ENCODE measurements at regions not wholly inside any gene's neighbourhood (a gene's known extent, or its start where the extent isn't known, plus 50 kb on each side); places are given as distances from the start of the nearest gene placed in this dataset.

DNA sequence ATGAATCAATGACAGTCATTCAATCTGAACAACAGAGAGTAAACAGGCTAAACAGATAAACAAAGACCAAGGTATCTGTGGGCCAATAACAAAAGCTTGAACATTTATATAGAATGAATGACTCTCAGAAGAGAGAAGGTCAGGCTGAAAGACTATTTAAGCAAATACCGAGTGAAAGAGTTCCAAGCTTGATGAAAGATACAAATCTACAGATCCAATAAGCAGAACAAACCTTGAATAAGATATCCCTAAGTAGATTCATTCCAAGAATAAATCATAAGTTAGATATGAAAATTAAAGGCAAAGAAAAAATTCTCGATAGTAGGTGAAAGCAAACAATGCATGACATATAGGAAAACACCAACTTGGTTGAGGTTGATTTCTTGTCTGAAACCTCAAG lies 376.4 kb upstream of the IGFBP3 start:
- TF ChIP-seq POLR2AphosphoS5 (IDR thresholded peaks at IDR 0.05), result no peak
- WGBS, result 98% methylated on average over 2 of the region's 2 CpGs
- Histone ChIP-seq H3K4me3 (no peak overlapping the region), H3K9me3 (no peaks in the 10 kb centered on the region), H3K27ac (no peak overlapping the region), H3K4me1 (replicated peaks) (no peaks in the 10 kb centered on the region), H3K36me3 (no peaks in the 10 kb centered on the region), H3K27me3 (replicated peaks; ENCODE audit: insufficient read depth) (no peaks in the 10 kb centered on the region)
- intact Hi-C loops (cut with DNase I), result no loop called here
- DNase-seq (ENCODE audit: low spot score), result no peak

DNA sequence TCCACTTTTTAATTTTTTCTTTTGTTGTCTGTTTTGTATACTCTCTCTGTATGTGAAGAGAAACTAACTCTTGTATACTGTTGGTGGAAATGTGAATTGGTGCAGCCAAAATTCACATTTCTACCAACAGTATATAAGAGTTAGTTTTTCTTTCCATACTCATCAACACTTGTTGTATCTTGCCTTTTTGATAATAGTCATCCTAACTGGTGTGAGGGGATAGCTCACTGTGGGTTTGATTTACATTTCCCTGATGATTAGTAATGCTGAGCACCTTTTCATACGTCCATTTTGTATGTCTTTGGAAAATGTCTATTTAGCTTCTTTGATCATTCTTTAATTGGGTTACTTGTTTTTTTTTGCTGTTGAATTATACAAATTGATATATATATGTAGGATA lies 375.5 kb upstream of the IGFBP3 start:
- Histone ChIP-seq H3K4me3 (no peak overlapping the region), H3K27me3 (replicated peaks; ENCODE audit: insufficient read depth) (no peaks in the 10 kb centered on the region), H3K9me3 (no peaks in the 10 kb centered on the region), H3K36me3 (no peaks in the 10 kb centered on the region), H3K27ac (no peak overlapping the region), H3K4me1 (replicated peaks) (no peaks in the 10 kb centered on the region)
- DNase-seq (ENCODE audit: low spot score), result no peak
- intact Hi-C loops (cut with DNase I), result no loop called here
- no peak for TF ChIP-seq POLR2A (IDR thresholded peaks at IDR 0.05)
- no peak for TF ChIP-seq POLR2AphosphoS5 (IDR thresholded peaks at IDR 0.05)
- TF ChIP-seq, protein P1, sequence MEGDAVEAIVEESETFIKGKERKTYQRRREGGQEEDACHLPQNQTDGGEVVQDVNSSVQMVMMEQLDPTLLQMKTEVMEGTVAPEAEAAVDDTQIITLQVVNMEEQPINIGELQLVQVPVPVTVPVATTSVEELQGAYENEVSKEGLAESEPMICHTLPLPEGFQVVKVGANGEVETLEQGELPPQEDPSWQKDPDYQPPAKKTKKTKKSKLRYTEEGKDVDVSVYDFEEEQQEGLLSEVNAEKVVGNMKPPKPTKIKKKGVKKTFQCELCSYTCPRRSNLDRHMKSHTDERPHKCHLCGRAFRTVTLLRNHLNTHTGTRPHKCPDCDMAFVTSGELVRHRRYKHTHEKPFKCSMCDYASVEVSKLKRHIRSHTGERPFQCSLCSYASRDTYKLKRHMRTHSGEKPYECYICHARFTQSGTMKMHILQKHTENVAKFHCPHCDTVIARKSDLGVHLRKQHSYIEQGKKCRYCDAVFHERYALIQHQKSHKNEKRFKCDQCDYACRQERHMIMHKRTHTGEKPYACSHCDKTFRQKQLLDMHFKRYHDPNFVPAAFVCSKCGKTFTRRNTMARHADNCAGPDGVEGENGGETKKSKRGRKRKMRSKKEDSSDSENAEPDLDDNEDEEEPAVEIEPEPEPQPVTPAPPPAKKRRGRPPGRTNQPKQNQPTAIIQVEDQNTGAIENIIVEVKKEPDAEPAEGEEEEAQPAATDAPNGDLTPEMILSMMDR (IDR thresholded peaks at IDR 0.05), result no peak
- WGBS, result 91% methylated on average over 1 of the region's 1 CpG

- no peaks in the 10 kb centered on the region for H3K27me3 ChIP-seq (replicated peaks; ENCODE audit: insufficient read depth)
- DNase-seq (ENCODE audit: low spot score), result no peak
- WGBS, result 77% methylated on average over 5 of the region's 5 CpGs
- H3K4me3 ChIP-seq, result no peak overlapping the region
- intact Hi-C loops (cut with DNase I), result no loop called here
- no peak overlapping the region for H3K27ac ChIP-seq
- H3K4me1 ChIP-seq (replicated peaks), result no peaks in the 10 kb centered on the region
- no peaks in the 10 kb centered on the region for H3K36me3 ChIP-seq
- TF ChIP-seq POLR2AphosphoS5 (IDR thresholded peaks at IDR 0.05) (no peak), POLR2A (IDR thresholded peaks at IDR 0.05) (no peak)
- TF ChIP-seq, protein P1 (IDR thresholded peaks at IDR 0.05), result no peak
- no peaks in the 10 kb centered on the region for H3K9me3 ChIP-seq
Measured at GRCh38 chr7:46294381-46294780, 373.3 kb upstream of the IGFBP3 start.

DNA sequence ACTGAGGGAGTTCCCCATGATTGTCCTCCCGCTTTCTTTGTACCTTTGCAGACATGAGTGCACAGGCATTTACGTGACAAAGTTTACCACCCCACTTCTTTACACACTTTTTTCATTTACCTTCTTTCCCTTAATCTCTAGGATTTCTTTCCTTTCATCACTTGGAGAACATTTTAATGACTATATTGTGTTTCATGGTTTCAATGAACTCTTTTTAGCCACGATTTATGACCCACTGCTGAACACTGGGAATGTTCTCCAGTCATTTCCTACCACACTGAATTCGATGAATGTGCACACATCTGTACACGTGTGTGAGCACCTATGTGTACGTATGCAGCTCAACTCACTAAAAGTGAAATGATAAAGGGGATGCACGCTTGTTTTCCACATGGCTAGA lies 371.7 kb upstream of the IGFBP3 start:
- no peaks in the 10 kb centered on the region for H3K36me3 ChIP-seq
- no peaks in the 10 kb centered on the region for H3K27me3 ChIP-seq (replicated peaks; ENCODE audit: insufficient read depth)
- H3K9me3 ChIP-seq, result no peaks in the 10 kb centered on the region
- intact Hi-C loops (cut with DNase I), result no loop called here
- no peak overlapping the region for H3K27ac ChIP-seq
- DNase-seq (ENCODE audit: low spot score), result no peak
- no peak overlapping the region for H3K4me3 ChIP-seq
- TF ChIP-seq, protein P1 (IDR thresholded peaks at IDR 0.05), result no peak
- TF ChIP-seq POLR2A (IDR thresholded peaks at IDR 0.05) (no peak), POLR2AphosphoS5 (IDR thresholded peaks at IDR 0.05) (no peak)
- no peaks in the 10 kb centered on the region for H3K4me1 ChIP-seq (replicated peaks)
- 51% methylated on average over 7 of the region's 7 CpGs for WGBS

- no peaks in the 10 kb centered on the region for H3K9me3 ChIP-seq
- TF ChIP-seq, protein P1 (IDR thresholded peaks at IDR 0.05), result no peak
- TF ChIP-seq POLR2AphosphoS5 (IDR thresholded peaks at IDR 0.05), result no peak
- TF ChIP-seq POLR2A (IDR thresholded peaks at IDR 0.05), result no peak
- no peak overlapping the region for H3K4me3 ChIP-seq
- H3K27ac ChIP-seq, result no peak overlapping the region
- H3K4me1 ChIP-seq (replicated peaks), result no peaks in the 10 kb centered on the region
- DNase-seq (ENCODE audit: low spot score), result no peak
- H3K36me3 ChIP-seq, result no peaks in the 10 kb centered on the region
- 49% methylated on average over 4 of the region's 4 CpGs for WGBS
- intact Hi-C loops (cut with DNase I), result no loop called here
- H3K27me3 ChIP-seq (replicated peaks; ENCODE audit: insufficient read depth), result no peaks in the 10 kb centered on the region
Measured at GRCh38 chr7:46291601-46292150, 370.6 kb upstream of the IGFBP3 start.
